ENCODE measurements at regions not wholly inside any gene's neighbourhood (a gene's known extent, or its start where the extent isn't known, plus 50 kb on each side); places are given as distances from the start of the nearest gene placed in this dataset.

DNA sequence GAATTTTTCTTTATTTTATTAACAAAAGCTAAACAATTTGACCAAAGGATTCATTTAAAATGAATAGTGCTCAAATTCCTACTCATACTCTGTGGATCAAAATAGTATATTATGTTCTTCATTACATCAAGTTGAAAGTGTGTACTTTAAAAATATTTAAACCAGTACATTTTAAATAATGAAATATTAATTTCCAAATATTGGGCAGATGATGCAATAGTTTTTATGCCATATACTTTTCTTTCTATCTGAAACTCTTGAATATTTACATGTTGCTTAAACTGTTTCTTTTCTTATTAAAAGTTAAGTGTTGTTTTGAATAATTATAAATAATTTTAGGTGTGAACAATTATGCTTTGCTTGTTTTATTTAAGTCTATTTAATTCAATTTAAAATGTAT lies 144.7 kb upstream of the TMPRSS15 start:
- TF ChIP-seq POLR2A (IDR thresholded peaks at IDR 0.05) = no peak
- TF ChIP-seq, protein P1, sequence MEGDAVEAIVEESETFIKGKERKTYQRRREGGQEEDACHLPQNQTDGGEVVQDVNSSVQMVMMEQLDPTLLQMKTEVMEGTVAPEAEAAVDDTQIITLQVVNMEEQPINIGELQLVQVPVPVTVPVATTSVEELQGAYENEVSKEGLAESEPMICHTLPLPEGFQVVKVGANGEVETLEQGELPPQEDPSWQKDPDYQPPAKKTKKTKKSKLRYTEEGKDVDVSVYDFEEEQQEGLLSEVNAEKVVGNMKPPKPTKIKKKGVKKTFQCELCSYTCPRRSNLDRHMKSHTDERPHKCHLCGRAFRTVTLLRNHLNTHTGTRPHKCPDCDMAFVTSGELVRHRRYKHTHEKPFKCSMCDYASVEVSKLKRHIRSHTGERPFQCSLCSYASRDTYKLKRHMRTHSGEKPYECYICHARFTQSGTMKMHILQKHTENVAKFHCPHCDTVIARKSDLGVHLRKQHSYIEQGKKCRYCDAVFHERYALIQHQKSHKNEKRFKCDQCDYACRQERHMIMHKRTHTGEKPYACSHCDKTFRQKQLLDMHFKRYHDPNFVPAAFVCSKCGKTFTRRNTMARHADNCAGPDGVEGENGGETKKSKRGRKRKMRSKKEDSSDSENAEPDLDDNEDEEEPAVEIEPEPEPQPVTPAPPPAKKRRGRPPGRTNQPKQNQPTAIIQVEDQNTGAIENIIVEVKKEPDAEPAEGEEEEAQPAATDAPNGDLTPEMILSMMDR (IDR thresholded peaks at IDR 0.05) = no peak

Measured in gastroesophageal sphincter (tissue), 3 donors.